ENCODE measurements at regions not wholly inside any gene's neighbourhood (a gene's known extent, or its start where the extent isn't known, plus 50 kb on each side); places are given as distances from the start of the nearest gene placed in this dataset.

- no peak overlapping the region for H3K18ac ChIP-seq (ENCODE audit: insufficient read length, low read depth, low read length)
- H3K23ac ChIP-seq (ENCODE audit: insufficient read length, low read depth, low read length): no peak overlapping the region
- H3K27ac ChIP-seq (ENCODE audit: insufficient read length, low read depth, low read length): no peak overlapping the region
- H3K4me2 ChIP-seq (ENCODE audit: insufficient read depth, insufficient read length, low read length): no peak overlapping the region
- no peaks in the 10 kb centered on the region for H3K23me2 ChIP-seq (ENCODE audit: insufficient read length, low read depth, low read length, poor library complexity, severe bottlenecking)
- no peak overlapping the region for H3K14ac ChIP-seq (ENCODE audit: insufficient read depth, low read length)
- Mint-ChIP-seq H3K4me3 (no peak overlapping the region), H3K27ac (no peak overlapping the region), H3K4me1 (peaks cover 12 to 14% of the 10 kb centered on the region in 2 experiments), H3K9me3 (peaks cover 2 to 7% of the 10 kb centered on the region in 2 experiments; a peak in 3 of 5 replicates), H3K27me3 (ENCODE audit: low read depth) (peaks cover 1% of the 10 kb centered on the region), H3K36me3 (ENCODE audit: insufficient read depth in 1 of 3, low read depth in 3 of 3) (peaks cover 0 to 16% (median 0%) of the 10 kb centered on the region in 3 experiments; a peak in 3 of 7 replicates)
- H2BK120ac ChIP-seq (ENCODE audit: low read depth, low read length, poor library complexity, severe bottlenecking): no peak overlapping the region
- H3T11ph ChIP-seq (ENCODE audit: low read length): no peak overlapping the region
- H2BK12ac ChIP-seq (ENCODE audit: insufficient read length, low read depth, low read length): no peak overlapping the region
- H4K91ac ChIP-seq (ENCODE audit: insufficient read length, low read depth, low read length): no peak overlapping the region
- H3K9me3 ChIP-seq (ENCODE audit: control insufficient read depth, low read depth, low read length): no peaks in the 10 kb centered on the region
- H3K79me2 ChIP-seq (ENCODE audit: insufficient read depth, low read length): no peaks in the 10 kb centered on the region
- H3K79me1 ChIP-seq (ENCODE audit: insufficient read depth, low read depth, low read length, poor library complexity, severe bottlenecking): no peaks in the 10 kb centered on the region
- no peak overlapping the region for H2AFZ ChIP-seq (ENCODE audit: low read length)
- H4K5ac ChIP-seq (ENCODE audit: insufficient read length, low read depth, low read length): no peak overlapping the region
- no peaks in the 10 kb centered on the region for H3K27me3 ChIP-seq (ENCODE audit: insufficient read depth, low read length)
- H3K4me1 ChIP-seq (ENCODE audit: insufficient read depth, low read length): no peaks in the 10 kb centered on the region
- H2BK15ac ChIP-seq (ENCODE audit: low read depth, low read length): no peak overlapping the region
- H4K20me1 ChIP-seq (ENCODE audit: control insufficient read depth, insufficient read depth, insufficient read length): no peaks in the 10 kb centered on the region
- TF ChIP-seq CTCF (conservative IDR thresholded peaks at IDR 0.05): no peak
- H2BK20ac ChIP-seq (ENCODE audit: low read depth, low read length, poor library complexity, severe bottlenecking): no peak overlapping the region
- DNase-seq: no peak
- H3K56ac ChIP-seq (ENCODE audit: insufficient read length, low read depth, low read length): no peak overlapping the region
- no peak overlapping the region for H3K9ac ChIP-seq (ENCODE audit: extremely low read depth, insufficient read length, low read length)
- WGBS (ENCODE audit: extremely low coverage, insufficient read length, low lambda C conversion rate): no CpG with 5 or more reads among the region's 7 CpGs
- no peak overlapping the region for H3K4ac ChIP-seq (ENCODE audit: low read depth, low read length)
- no peak overlapping the region for H2BK5ac ChIP-seq (ENCODE audit: insufficient read length, low read length)
- no peak overlapping the region for H4K8ac ChIP-seq (replicated peaks; ENCODE audit: insufficient read length, low read depth, low read length)
- H2AK5ac ChIP-seq (ENCODE audit: insufficient read length, low read length): no peak overlapping the region
Observed at GRCh38 chr18:24809173-24809950, 348.9 kb downstream of the HRH4 start.
